HepG2 (cell line): ENCODE measurements at regions not wholly inside any gene's neighbourhood (a gene's known extent, or its start where the extent isn't known, plus 50 kb on each side); places are given as distances from the start of the nearest gene placed in this dataset.

ENCODE experiments used
- ATAC-seq: fragments of 200-7000 bp; cut with Tn5 transposase; 3 replicates; pipeline ENCODE4 v1.9.1; 2020; ENCODE audit warnings: mild to moderate bottlenecking, moderate library complexity
- BruUV-seq: library from RNA; stranded (reverse); fragments of 400-500 nt; replicated peaks from 2 replicates; lab custom pipeline; 2021; lab: Mats Ljungman, UMichigan
- CTCF ChIA-PET: fragments of 300-600 bp; formaldehyde crosslinking; extraction: SDS; loops from one replicate; lab custom pipeline; 2021; ENCODE audit warnings: low total read pairs, inconsistent platforms, low intra/inter-chr PET ratio; lab: Yijun Ruan, JAX
- POLR2A ChIA-PET: fragments of 350-600 bp; sonication (Branson Sonifier 250); formaldehyde crosslinking; loops from one replicate; lab custom pipeline; 2020; ENCODE audit warnings: antibody characterized with exemption, inconsistent platforms; lab: Yijun Ruan, JAX
- DNase-seq: peaks from one replicate; pipeline ENCODE4 v3.0.0-alpha.2; 2015; ENCODE audit warnings: low spot score
- FAIRE-seq: peaks from 3 replicates; lab custom pipeline; 2011; peaks lifted over from hg19 to GRCh38; lab: Jason Lieb, UNC
- H2AFZ ChIP-seq: one replicate; pipeline ENCODE4 v1.6.1; 2011; ENCODE audit warnings: low read length, inconsistent platforms
- H3K27ac ChIP-seq: fragments of 300-600 bp; 3 replicates; pipeline ENCODE4 v1.8.0; 2011; ENCODE audit warnings: mixed run types, mild to moderate bottlenecking, mixed read lengths, low read length, inconsistent platforms; ENCODE audit not compliant: insufficient read depth; ENCODE audit errors: extremely low read length
- H3K27me3 ChIP-seq, 2 experiments: fragments of 200-600 bp in 1 of 2; 2 replicates in 1 of 2; 3 replicates in 1 of 2; pipeline versions ENCODE4 v1.6.0 to v1.8.0; 2011; ENCODE audit warnings: low read length in 2 of 2, mild to moderate bottlenecking in 2 of 2, moderate library complexity in 2 of 2, inconsistent platforms in 1 of 2; ENCODE audit not compliant: insufficient read depth in 2 of 2, control insufficient read depth in 1 of 2
- H3K36me3 ChIP-seq, 2 experiments: fragments of 200-600 bp in 1 of 2; replicated peaks in 1 of 2; 2 replicates in 1 of 2; 3 replicates in 1 of 2; pipeline versions ENCODE4 v1.5.1 to v1.8.0; 2011; ENCODE audit warnings: low read length in 2 of 2, inconsistent platforms in 1 of 2; ENCODE audit not compliant: insufficient read depth in 2 of 2, control insufficient read depth in 1 of 2
- H3K4me1 ChIP-seq: 2 replicates; pipeline ENCODE4 v1.5.1; 2012; ENCODE audit warnings: low read length, inconsistent platforms; ENCODE audit not compliant: insufficient read depth
- H3K4me2 ChIP-seq: 2 replicates; pipeline ENCODE4 v1.6.0; 2011; ENCODE audit warnings: low read depth, low read length, inconsistent platforms
- H3K4me3 ChIP-seq, 3 experiments: fragments of 200-600 bp in 1 of 3; sonication (generic), shearing (Covaris generic) in 1 of 3; replicated peaks in 1 of 3; 2 replicates each; pipeline ENCODE4 v1.5.1; 2011 to 2016; ENCODE audit warnings: low read length in 3 of 3, inconsistent platforms in 2 of 3, low read depth in 2 of 3, mild to moderate bottlenecking in 2 of 3, control low read depth in 1 of 3, mixed read lengths in 1 of 3; ENCODE audit not compliant: insufficient read depth in 1 of 3
- H3K79me2 ChIP-seq: one replicate; pipeline ENCODE4 v1.6.1; 2011; ENCODE audit warnings: low read length, inconsistent platforms; ENCODE audit not compliant: insufficient read depth
- H3K9ac ChIP-seq: 2 replicates; pipeline ENCODE4 v1.6.0; 2011; ENCODE audit warnings: mild to moderate bottlenecking, low read depth, low read length, inconsistent platforms; ENCODE audit not compliant: insufficient read depth
- H3K9me3 ChIP-seq: 2 replicates; pipeline ENCODE4 v1.5.1; 2012; ENCODE audit warnings: mild to moderate bottlenecking, low read length
- H4K20me1 ChIP-seq: 2 replicates; pipeline ENCODE4 v1.6.0; 2011; ENCODE audit warnings: inconsistent platforms, mild to moderate bottlenecking, low read length, moderate library complexity; ENCODE audit not compliant: insufficient read depth
- KDM4B ChIP-seq: sonication (generic); formaldehyde crosslinking; IDR thresholded peaks from 2 replicates; pipeline ENCODE4 v1.4.0; 2020; ENCODE audit warnings: missing genetic modification reagents
- NR2F2 ChIP-seq: IDR thresholded peaks from 2 replicates; pipeline ENCODE4 v1.6.1; 2012; ENCODE audit warnings: low read depth, inconsistent platforms, borderline replicate concordance
- ZNF619 ChIP-seq: sonication (generic); formaldehyde crosslinking; IDR thresholded peaks from 2 replicates; pipeline ENCODE4 v1.4.0; 2020; ENCODE audit warnings: mild to moderate bottlenecking, missing genetic modification reagents
- WGBS: methylation state at CpG from one replicate; pipeline ENCODE4 v1.1.6; 2017; ENCODE audit warnings: low lambda C conversion rate; 5-methylcytosine and 5-hydroxymethylcytosine counted together
- in situ Hi-C: cut with HindIII; loops from 2 replicates; pipeline ENCODE4 v1.10.0; 2017; ENCODE audit warnings: low pct_unique_long_range_greater_than_20kb; ENCODE audit not compliant: extremely low pct_ligation_motif_present
- intact Hi-C: fragments of 100-400 bp; cut with micrococcal nuclease; formaldehyde crosslinking; loops from one replicate; pipeline ENCODE4 v1.10.0; 2022; ENCODE audit not compliant: unreplicated experiment
- TF ChIP-seq, protein P1 (sequence below): sonication (generic); formaldehyde crosslinking; IDR thresholded peaks from 2 replicates; pipeline ENCODE4 v1.5.1; 2020; ENCODE audit warnings: missing genetic modification reagents, mild to moderate bottlenecking, borderline replicate concordance
- TF ChIP-seq, protein P2 (sequence below): sonication (generic); formaldehyde crosslinking; IDR thresholded peaks from 2 replicates; pipeline ENCODE4 v1.4.0; 2020; ENCODE audit warnings: mild to moderate bottlenecking, missing genetic modification reagents
- TF ChIP-seq, protein P3 (sequence below): IDR thresholded peaks from 2 replicates; pipeline ENCODE4 v1.6.1; 2016; ENCODE audit warnings: missing compliant biosample characterization, missing genetic modification reagents, borderline replicate concordance

DNA sequence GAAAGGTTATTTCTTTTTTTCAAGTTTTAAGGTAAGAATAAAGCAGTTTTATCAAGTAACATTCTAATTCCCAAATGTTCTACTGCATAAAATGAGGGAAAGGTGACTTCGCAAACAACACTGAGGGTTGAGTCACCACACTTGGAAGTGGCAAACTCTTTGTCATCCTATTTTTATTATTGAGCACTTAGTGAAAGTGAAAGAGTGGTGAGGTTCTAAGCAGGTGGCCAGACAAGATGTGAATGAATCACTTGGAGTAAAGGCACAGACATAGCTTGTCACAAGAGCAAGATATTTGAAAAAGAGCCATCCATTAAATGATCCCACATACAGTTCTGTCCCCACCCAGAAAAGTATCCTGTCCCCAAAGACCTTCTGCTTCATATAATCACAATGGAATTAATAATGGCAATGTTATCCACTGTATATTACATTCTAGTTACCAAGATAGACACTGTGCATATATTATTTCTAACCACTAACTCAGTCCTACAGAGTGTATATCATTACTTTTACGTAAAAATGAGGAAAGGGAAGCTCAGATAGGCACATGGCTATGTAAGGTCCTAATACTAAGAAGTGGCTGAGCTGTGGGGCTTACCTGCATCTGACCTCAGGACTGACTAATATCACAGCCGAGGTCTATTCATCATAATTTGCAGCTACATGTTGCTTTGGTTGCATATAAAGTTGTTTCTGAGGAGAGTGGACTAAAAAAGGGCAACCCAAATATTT, 730.4 kb upstream of the MEF2C start:
- H3K4me2 ChIP-seq: no peak overlapping the region
- TF ChIP-seq, protein P1, sequence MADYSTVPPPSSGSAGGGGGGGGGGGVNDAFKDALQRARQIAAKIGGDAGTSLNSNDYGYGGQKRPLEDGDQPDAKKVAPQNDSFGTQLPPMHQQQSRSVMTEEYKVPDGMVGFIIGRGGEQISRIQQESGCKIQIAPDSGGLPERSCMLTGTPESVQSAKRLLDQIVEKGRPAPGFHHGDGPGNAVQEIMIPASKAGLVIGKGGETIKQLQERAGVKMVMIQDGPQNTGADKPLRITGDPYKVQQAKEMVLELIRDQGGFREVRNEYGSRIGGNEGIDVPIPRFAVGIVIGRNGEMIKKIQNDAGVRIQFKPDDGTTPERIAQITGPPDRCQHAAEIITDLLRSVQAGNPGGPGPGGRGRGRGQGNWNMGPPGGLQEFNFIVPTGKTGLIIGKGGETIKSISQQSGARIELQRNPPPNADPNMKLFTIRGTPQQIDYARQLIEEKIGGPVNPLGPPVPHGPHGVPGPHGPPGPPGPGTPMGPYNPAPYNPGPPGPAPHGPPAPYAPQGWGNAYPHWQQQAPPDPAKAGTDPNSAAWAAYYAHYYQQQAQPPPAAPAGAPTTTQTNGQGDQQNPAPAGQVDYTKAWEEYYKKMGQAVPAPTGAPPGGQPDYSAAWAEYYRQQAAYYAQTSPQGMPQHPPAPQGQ: no peak
- TF ChIP-seq ZNF619 (CRISPR knock-in tag): no peak
- TF ChIP-seq NR2F2: no peak
- TF ChIP-seq, protein P2, sequence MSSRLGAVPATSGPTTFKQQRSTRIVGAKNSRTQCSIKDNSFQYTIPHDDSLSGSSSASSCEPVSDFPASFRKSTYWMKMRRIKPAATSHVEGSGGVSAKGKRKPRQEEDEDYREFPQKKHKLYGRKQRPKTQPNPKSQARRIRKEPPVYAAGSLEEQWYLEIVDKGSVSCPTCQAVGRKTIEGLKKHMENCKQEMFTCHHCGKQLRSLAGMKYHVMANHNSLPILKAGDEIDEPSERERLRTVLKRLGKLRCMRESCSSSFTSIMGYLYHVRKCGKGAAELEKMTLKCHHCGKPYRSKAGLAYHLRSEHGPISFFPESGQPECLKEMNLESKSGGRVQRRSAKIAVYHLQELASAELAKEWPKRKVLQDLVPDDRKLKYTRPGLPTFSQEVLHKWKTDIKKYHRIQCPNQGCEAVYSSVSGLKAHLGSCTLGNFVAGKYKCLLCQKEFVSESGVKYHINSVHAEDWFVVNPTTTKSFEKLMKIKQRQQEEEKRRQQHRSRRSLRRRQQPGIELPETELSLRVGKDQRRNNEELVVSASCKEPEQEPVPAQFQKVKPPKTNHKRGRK (CRISPR knock-in tag): no peak
- TF ChIP-seq, protein P3, sequence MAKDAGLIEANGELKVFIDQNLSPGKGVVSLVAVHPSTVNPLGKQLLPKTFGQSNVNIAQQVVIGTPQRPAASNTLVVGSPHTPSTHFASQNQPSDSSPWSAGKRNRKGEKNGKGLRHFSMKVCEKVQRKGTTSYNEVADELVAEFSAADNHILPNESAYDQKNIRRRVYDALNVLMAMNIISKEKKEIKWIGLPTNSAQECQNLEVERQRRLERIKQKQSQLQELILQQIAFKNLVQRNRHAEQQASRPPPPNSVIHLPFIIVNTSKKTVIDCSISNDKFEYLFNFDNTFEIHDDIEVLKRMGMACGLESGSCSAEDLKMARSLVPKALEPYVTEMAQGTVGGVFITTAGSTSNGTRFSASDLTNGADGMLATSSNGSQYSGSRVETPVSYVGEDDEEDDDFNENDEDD: no peak
- TF ChIP-seq KDM4B: no peak
- no peaks in the 10 kb centered on the region for H4K20me1 ChIP-seq
- no peak for DNase-seq
- POLR2A ChIA-PET: no interaction called here
- H3K9me3 ChIP-seq: peaks cover 5% of the 10 kb centered on the region; the same call in 1 of the 2 replicates
- no peaks in the 10 kb centered on the region for H3K4me1 ChIP-seq
- H3K27ac ChIP-seq: no peak overlapping the region
- H2AFZ ChIP-seq: no peak overlapping the region
- CTCF ChIA-PET: no interaction called here
- H3K27me3 ChIP-seq: no peaks in the 10 kb centered on the region
- ATAC-seq: no peak
- no peaks in the 10 kb centered on the region for H3K79me2 ChIP-seq
- no peak overlapping the region for H3K9ac ChIP-seq
- no peaks in the 10 kb centered on the region for H3K36me3 ChIP-seq
- in situ Hi-C loops (no loop called here), intact Hi-C loops (no loop called here)
- H3K4me3 ChIP-seq: no peak overlapping the region
- 6% methylated on average over 3 of the region's 3 CpGs for WGBS
- BruUV-seq: no TSS peak
- FAIRE-seq: no peak
